Stomach (tissue), 4 donors: ENCODE measurements at regions not wholly inside any gene's neighbourhood (a gene's known extent, or its start where the extent isn't known, plus 50 kb on each side); places are given as distances from the start of the nearest gene placed in this dataset.

Experiments
- EP300 ChIP-seq: sonication (generic); formaldehyde crosslinking; IDR thresholded peaks from one replicate; pipeline ENCODE4 v1.6.1; 2017; ENCODE audit warnings: antibody characterized with exemption
- POLR2A ChIP-seq, 4 donors: fragments of 450-650 bp; IDR thresholded peaks; one replicate each; pipeline ENCODE4 v1.6.1; 2016; ENCODE audit warnings: antibody characterized with exemption in 4 of 4, control low read depth in 2 of 4, mild to moderate bottlenecking in 1 of 4, moderate library complexity in 1 of 4
- POLR2AphosphoS5 ChIP-seq, 3 donors: sonication (generic); formaldehyde crosslinking; IDR thresholded peaks; one replicate each; pipeline ENCODE4 v1.6.1; 2016; ENCODE audit warnings: antibody characterized with exemption in 3 of 3
- TF ChIP-seq, protein P1 (sequence below), 7 experiments: fragments of 450-650 bp in 4 of 7; fragments of 200-600 bp in 3 of 7; sonication (generic) in 3 of 7; IDR thresholded peaks; one replicate each; pipeline ENCODE4 v1.5.1; 2016 to 2019; ENCODE audit warnings: antibody characterized with exemption in 7 of 7, control low read depth in 2 of 7, mild to moderate bottlenecking in 1 of 7

DNA sequence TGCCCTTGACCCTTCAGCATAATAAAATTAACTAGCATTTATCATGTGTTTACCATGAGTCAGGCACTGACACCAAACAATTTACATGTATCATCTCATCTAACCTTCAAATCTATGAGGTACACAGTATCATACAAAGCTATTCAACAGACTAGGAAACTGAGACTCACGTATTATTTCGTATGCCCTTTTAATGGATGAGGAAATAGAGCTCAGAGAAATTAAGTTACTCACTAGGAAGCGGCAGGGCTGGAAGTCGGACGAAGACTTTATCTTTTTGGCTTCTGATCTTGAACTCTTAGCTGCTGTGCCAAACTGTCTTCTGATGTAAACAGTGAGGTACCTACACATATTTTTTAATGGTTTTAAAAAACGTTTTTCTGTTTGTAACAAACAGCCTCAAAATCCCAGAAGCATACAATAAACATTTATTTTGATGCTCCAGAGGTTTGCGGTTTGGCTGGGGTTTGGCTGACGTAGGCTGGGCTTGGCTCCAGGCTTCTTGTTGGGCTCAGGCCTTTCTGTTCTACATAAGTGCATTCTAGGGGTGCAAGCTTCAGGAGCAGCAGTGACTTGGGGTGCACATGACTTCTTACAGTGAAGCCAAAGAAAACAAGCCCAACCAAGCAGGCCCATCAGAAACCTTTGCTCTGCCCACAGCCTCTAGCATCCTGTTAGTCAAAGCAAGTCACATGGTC lies 184.7 kb downstream of the TBX5 start:
- TF ChIP-seq, protein P1, sequence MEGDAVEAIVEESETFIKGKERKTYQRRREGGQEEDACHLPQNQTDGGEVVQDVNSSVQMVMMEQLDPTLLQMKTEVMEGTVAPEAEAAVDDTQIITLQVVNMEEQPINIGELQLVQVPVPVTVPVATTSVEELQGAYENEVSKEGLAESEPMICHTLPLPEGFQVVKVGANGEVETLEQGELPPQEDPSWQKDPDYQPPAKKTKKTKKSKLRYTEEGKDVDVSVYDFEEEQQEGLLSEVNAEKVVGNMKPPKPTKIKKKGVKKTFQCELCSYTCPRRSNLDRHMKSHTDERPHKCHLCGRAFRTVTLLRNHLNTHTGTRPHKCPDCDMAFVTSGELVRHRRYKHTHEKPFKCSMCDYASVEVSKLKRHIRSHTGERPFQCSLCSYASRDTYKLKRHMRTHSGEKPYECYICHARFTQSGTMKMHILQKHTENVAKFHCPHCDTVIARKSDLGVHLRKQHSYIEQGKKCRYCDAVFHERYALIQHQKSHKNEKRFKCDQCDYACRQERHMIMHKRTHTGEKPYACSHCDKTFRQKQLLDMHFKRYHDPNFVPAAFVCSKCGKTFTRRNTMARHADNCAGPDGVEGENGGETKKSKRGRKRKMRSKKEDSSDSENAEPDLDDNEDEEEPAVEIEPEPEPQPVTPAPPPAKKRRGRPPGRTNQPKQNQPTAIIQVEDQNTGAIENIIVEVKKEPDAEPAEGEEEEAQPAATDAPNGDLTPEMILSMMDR (IDR thresholded peaks at IDR 0.05), result no peak
- TF ChIP-seq POLR2AphosphoS5 (IDR thresholded peaks at IDR 0.05) (no peak), EP300 (no peak), POLR2A (IDR thresholded peaks at IDR 0.05) (no peak)
